ENCODE measurements at regions not wholly inside any gene's neighbourhood (a gene's known extent, or its start where the extent isn't known, plus 50 kb on each side); places are given as distances from the start of the nearest gene placed in this dataset.

- Histone ChIP-seq H3K4me1 (ENCODE audit: insufficient read depth, low read length) (no peaks in the 10 kb centered on the region), H2AFZ (ENCODE audit: low read length) (no peak overlapping the region), H3K79me2 (ENCODE audit: insufficient read depth, low read length) (no peaks in the 10 kb centered on the region), H4K20me1 (ENCODE audit: insufficient read depth, low read length) (no peaks in the 10 kb centered on the region), H3K27ac (ENCODE audit: extremely low read length, insufficient read depth, low read length) (no peak overlapping the region), H3K27me3 (ENCODE audit: control insufficient read depth in 1 of 2, insufficient read depth in 2 of 2, low read length in 2 of 2) (no peaks in the 10 kb centered on the region), H3K4me3 (replicated peaks in 1 of 3; ENCODE audit: insufficient read depth in 1 of 3, low read depth in 2 of 3, low read length in 3 of 3) (no peak overlapping the region), H3K4me2 (ENCODE audit: low read depth, low read length) (no peak overlapping the region), H3K9ac (ENCODE audit: insufficient read depth, low read depth, low read length) (no peak overlapping the region), H3K9me3 (ENCODE audit: low read length) (no peaks in the 10 kb centered on the region), H3K36me3 (replicated peaks in 1 of 2; ENCODE audit: control insufficient read depth in 1 of 2, insufficient read depth in 2 of 2, low read length in 2 of 2) (no peaks in the 10 kb centered on the region)
- ATAC-seq (no peak), FAIRE-seq (no peak), DNase-seq (ENCODE audit: low spot score) (no peak)
- 0% methylated on average over 2 of the region's 2 CpGs for WGBS (ENCODE audit: low lambda C conversion rate)
- CTCF ChIA-PET (ENCODE audit: low intra/inter-chr PET ratio, low total read pairs), result no interaction called here
- in situ Hi-C loops (cut with HindIII; ENCODE audit: extremely low pct_ligation_motif_present, low pct_unique_long_range_greater_than_20kb), result no loop called here
- POLR2A ChIA-PET, result no interaction called here
- no TSS peak for BruUV-seq (replicated peaks)
- intact Hi-C loops (cut with micrococcal nuclease; ENCODE audit: unreplicated experiment), result no loop called here
- no peak for TF ChIP-seq AKNA (CRISPR knock-in tag; IDR thresholded peaks at IDR 0.05; ENCODE audit: borderline replicate concordance)
- TF ChIP-seq TBL1XR1 (IDR thresholded peaks at IDR 0.05; ENCODE audit: borderline replicate concordance, low read length, partially characterized antibody), result no peak
- TF ChIP-seq SIX1 (CRISPR knock-in tag; IDR thresholded peaks at IDR 0.05; ENCODE audit: borderline replicate concordance), result no peak
- TF ChIP-seq ELF3 (CRISPR knock-in tag; IDR thresholded peaks at IDR 0.05), result no peak
- no peak for TF ChIP-seq BHLHE40 (IDR thresholded peaks at IDR 0.05; ENCODE audit: low read length)
- no peak for TF ChIP-seq TP53 (CRISPR knock-in tag; conservative IDR thresholded peaks at IDR 0.05)
- no peak for TF ChIP-seq ZNF83 (CRISPR knock-in tag; IDR thresholded peaks at IDR 0.05; ENCODE audit: borderline replicate concordance)
- TF ChIP-seq ZNF317 (CRISPR knock-in tag; IDR thresholded peaks at IDR 0.05), result no peak
- TF ChIP-seq ZNF781 (CRISPR knock-in tag; IDR thresholded peaks at IDR 0.05; ENCODE audit: borderline replicate concordance, not compliant biosample characterization), result no peak
- no peak for TF ChIP-seq ARID3A (IDR thresholded peaks at IDR 0.05; ENCODE audit: low read depth, low read length)
- TF ChIP-seq ZNF33A (CRISPR knock-in tag; IDR thresholded peaks at IDR 0.05; ENCODE audit: borderline replicate concordance), result no peak
- no peak for TF ChIP-seq ZNF430 (CRISPR knock-in tag; IDR thresholded peaks at IDR 0.05)
- TF ChIP-seq SIX4 (CRISPR knock-in tag; IDR thresholded peaks at IDR 0.05), result no peak
- TF ChIP-seq BCL6 (CRISPR knock-in tag; IDR thresholded peaks at IDR 0.05), result no peak
- no peak for TF ChIP-seq GLMP (CRISPR knock-in tag; IDR thresholded peaks at IDR 0.05; ENCODE audit: borderline replicate concordance)
- TF ChIP-seq MED8 (CRISPR knock-in tag; IDR thresholded peaks at IDR 0.05; ENCODE audit: insufficient replicate concordance), result no peak
- TF ChIP-seq HINFP (CRISPR knock-in tag; IDR thresholded peaks at IDR 0.05; ENCODE audit: low read depth), result no peak
- TF ChIP-seq ZNF7 (CRISPR knock-in tag; IDR thresholded peaks at IDR 0.05), result no peak
Measured at GRCh38 chr18:28256166-28256565, 79.2 kb upstream of the CDH2 start.
